ENCODE measurements at regions not wholly inside any gene's neighbourhood (a gene's known extent, or its start where the extent isn't known, plus 50 kb on each side); places are given as distances from the start of the nearest gene placed in this dataset.

- Histone ChIP-seq H3K36me3 (no peaks in the 10 kb centered on the region), H3K27ac (no peak overlapping the region), H3K9me3 (no peaks in the 10 kb centered on the region), H3K4me1 (no peaks in the 10 kb centered on the region), H3K27me3 (no peaks in the 10 kb centered on the region), H3K4me3 (no peak overlapping the region)
- TF ChIP-seq, protein P1, sequence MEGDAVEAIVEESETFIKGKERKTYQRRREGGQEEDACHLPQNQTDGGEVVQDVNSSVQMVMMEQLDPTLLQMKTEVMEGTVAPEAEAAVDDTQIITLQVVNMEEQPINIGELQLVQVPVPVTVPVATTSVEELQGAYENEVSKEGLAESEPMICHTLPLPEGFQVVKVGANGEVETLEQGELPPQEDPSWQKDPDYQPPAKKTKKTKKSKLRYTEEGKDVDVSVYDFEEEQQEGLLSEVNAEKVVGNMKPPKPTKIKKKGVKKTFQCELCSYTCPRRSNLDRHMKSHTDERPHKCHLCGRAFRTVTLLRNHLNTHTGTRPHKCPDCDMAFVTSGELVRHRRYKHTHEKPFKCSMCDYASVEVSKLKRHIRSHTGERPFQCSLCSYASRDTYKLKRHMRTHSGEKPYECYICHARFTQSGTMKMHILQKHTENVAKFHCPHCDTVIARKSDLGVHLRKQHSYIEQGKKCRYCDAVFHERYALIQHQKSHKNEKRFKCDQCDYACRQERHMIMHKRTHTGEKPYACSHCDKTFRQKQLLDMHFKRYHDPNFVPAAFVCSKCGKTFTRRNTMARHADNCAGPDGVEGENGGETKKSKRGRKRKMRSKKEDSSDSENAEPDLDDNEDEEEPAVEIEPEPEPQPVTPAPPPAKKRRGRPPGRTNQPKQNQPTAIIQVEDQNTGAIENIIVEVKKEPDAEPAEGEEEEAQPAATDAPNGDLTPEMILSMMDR (IDR thresholded peaks at IDR 0.05): no peak
- no peak for DNase-seq (ENCODE audit: low spot score)
These were observed 67.4 kb upstream of the CPHXL start for GRCh38 chr16:75793641-75794040.

DNA sequence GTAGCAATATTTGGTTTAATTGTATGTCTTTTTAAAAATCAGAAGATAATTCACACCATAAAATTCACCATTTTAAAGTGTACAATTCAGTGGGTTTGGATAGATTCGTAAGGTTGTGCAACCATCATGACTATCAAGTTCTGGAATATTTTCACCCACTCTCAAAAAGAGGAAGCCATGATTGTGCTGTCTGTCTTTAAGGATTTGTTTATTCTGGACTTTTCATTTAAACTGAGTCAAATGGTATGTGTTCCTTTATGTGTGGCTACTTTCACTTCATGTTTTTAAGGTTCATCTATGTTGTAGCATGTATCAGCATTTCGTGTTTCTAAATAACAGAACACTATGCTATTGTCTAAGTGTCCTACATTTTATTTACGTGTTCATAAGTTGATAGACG, 68.1 kb upstream of the CPHXL start:
- no peak for DNase-seq (ENCODE audit: low spot score)
- Histone ChIP-seq H3K36me3 (no peaks in the 10 kb centered on the region), H3K4me3 (no peak overlapping the region), H3K27me3 (no peaks in the 10 kb centered on the region), H3K4me1 (no peaks in the 10 kb centered on the region), H3K9me3 (no peaks in the 10 kb centered on the region), H3K27ac (no peak overlapping the region)
- TF ChIP-seq, protein P1 (IDR thresholded peaks at IDR 0.05): no peak

- Histone ChIP-seq H3K27ac (no peak overlapping the region), H3K4me1 (no peaks in the 10 kb centered on the region), H3K27me3 (no peaks in the 10 kb centered on the region), H3K9me3 (no peaks in the 10 kb centered on the region), H3K4me3 (no peak overlapping the region), H3K36me3 (no peaks in the 10 kb centered on the region)
- no peak for DNase-seq (ENCODE audit: low spot score)
- TF ChIP-seq, protein P1 (IDR thresholded peaks at IDR 0.05): no peak
These were observed 72.4 kb upstream of the CPHXL start for GRCh38 chr16:75798714-75799113.

- no peaks in the 10 kb centered on the region for H3K9me3 ChIP-seq
- no peaks in the 10 kb centered on the region for H3K4me1 ChIP-seq
- TF ChIP-seq, protein P1 (IDR thresholded peaks at IDR 0.05): peak in 1 of 2 donors; percentile 10
- no peak overlapping the region for H3K27ac ChIP-seq
- no peak overlapping the region for H3K4me3 ChIP-seq
- H3K36me3 ChIP-seq: no peaks in the 10 kb centered on the region
- no peak for DNase-seq (ENCODE audit: low spot score)
- no peaks in the 10 kb centered on the region for H3K27me3 ChIP-seq
These were observed 75.0 kb upstream of the CPHXL start for GRCh38 chr16:75801307-75801706.

- H3K27ac ChIP-seq: no peak overlapping the region
- H3K27me3 ChIP-seq: no peaks in the 10 kb centered on the region
- H3K36me3 ChIP-seq: no peaks in the 10 kb centered on the region
- TF ChIP-seq, protein P1 (IDR thresholded peaks at IDR 0.05): no peak
- H3K4me1 ChIP-seq: no peaks in the 10 kb centered on the region
- no peak overlapping the region for H3K4me3 ChIP-seq
- no peaks in the 10 kb centered on the region for H3K9me3 ChIP-seq
- no peak for DNase-seq (ENCODE audit: low spot score)
These were observed 77.5 kb upstream of the CPHXL start for GRCh38 chr16:75803753-75804152.

- H3K4me3 ChIP-seq: no peak overlapping the region
- H3K27me3 ChIP-seq: no peaks in the 10 kb centered on the region
- no peaks in the 10 kb centered on the region for H3K4me1 ChIP-seq
- no peaks in the 10 kb centered on the region for H3K9me3 ChIP-seq
- TF ChIP-seq, protein P1 (IDR thresholded peaks at IDR 0.05): no peak
- no peaks in the 10 kb centered on the region for H3K36me3 ChIP-seq
- DNase-seq (ENCODE audit: low spot score): no peak
- H3K27ac ChIP-seq: no peak overlapping the region
These were observed 78.1 kb upstream of the CPHXL start for GRCh38 chr16:75804368-75804767.
